Body of pancreas (tissue), 4 donors: ENCODE measurements at regions not wholly inside any gene's neighbourhood (a gene's known extent, or its start where the extent isn't known, plus 50 kb on each side); places are given as distances from the start of the nearest gene placed in this dataset.

Experiments
- ATAC-seq: fragments of 150-250 bp; one replicate; pipeline ENCODE4 v1.9.1; 2016
- DNase-seq, 4 donors: peaks; one replicate each; pipeline ENCODE4 v3.0.0-alpha.2; 2019
- H3K27ac ChIP-seq, 4 donors: fragments of 200-600 bp; sonication (generic); 1 replicate in 3 of 4; 2 replicates in 1 of 4; pipeline versions ENCODE4 v1.5.1 to v1.6.1; 2016 to 2019; ENCODE audit warnings: mild to moderate bottlenecking in 1 of 4, mixed read lengths in 1 of 4, moderate library complexity in 1 of 4
- H3K27me3 ChIP-seq, 2 donors: fragments of 200-600 bp; sonication (generic); one replicate each; pipeline ENCODE4 v1.6.0; 2016; ENCODE audit warnings: mild to moderate bottlenecking in 1 of 2
- H3K36me3 ChIP-seq, 2 donors: fragments of 200-600 bp; sonication (generic); replicated peaks in 1 of 2; 2 replicates each; pipeline ENCODE4 v1.5.1; 2016; ENCODE audit warnings: low read depth in 2 of 2; ENCODE audit not compliant: insufficient read depth in 1 of 2
- H3K4me1 ChIP-seq: fragments of 200-600 bp; sonication (generic); one replicate; pipeline ENCODE4 v1.6.0; 2016
- H3K4me3 ChIP-seq, 2 donors: fragments of 200-600 bp; sonication (generic); 1 replicate in 1 of 2; 2 replicates in 1 of 2; pipeline ENCODE4 v1.5.1; 2016 to 2019
- H3K9me3 ChIP-seq, 3 donors: fragments of 200-600 bp; sonication (generic); 1 replicate in 2 of 3; 2 replicates in 1 of 3; pipeline ENCODE4 v1.5.1; 2016
- POLR2A ChIP-seq, 3 donors: fragments of 450-650 bp; IDR thresholded peaks; one replicate each; pipeline ENCODE4 v1.6.1; 2016; ENCODE audit warnings: antibody characterized with exemption in 3 of 3, mild to moderate bottlenecking in 2 of 3
- WGBS, 2 donors: methylation state at CpG; one replicate each; pipeline ENCODE4 v1.1.5; 2017; 5-methylcytosine and 5-hydroxymethylcytosine counted together
- intact Hi-C: fragments of 100-400 bp; cut with DNase I; formaldehyde crosslinking; loops from one replicate; pipeline ENCODE4 v1.15.1; 2023
- TF ChIP-seq, protein P1 (sequence below), 7 experiments: fragments of 450-650 bp in 4 of 7; fragments of 200-600 bp in 3 of 7; sonication (generic) in 3 of 7; IDR thresholded peaks; one replicate each; pipeline ENCODE4 v1.5.1; 2016 to 2019; ENCODE audit warnings: antibody characterized with exemption in 7 of 7

DNA sequence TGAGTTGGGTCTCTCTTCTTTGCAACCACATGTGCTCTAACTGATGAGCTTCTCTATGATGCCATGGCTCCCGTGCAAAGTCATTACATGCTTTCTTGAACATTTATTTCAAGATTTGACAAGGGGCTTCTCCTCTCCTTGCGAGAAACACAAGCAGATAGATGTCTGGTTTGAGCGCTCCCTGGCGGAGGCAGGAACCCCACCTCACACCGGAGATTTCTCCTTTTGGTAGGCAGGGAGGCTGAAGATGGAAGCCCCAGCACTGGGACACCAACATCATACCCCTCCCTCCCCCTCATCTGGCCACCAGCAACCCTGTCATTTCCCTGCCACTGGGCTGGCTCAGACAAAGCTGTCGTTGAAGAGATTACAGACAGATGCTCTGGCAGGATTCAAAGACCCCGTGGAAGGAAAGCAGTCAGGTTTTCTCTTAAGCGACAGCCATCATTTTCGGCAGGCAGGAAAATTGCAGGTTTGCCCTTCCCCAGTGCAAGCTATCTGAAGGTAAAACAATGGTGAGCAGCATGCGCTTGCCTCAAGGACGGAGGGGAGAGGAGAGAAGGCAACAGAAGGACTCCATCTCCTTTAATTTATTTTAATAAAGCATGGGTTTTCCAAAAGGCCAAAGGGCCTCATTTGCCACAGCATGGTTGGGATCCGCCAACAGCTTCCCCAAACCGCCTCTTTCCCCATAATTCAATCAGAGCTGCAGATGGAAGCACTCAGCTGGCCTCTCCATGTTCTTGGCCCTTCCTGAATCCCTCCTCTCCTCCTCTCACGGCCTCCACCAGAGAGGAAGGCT lies 344.1 kb upstream of the TSHZ3 start:
- ATAC-seq: no peak
- Histone ChIP-seq H3K4me1 (no peaks in the 10 kb centered on the region), H3K27me3 (no peaks in the 10 kb centered on the region), H3K4me3 (no peak overlapping the region), H3K9me3 (no peaks in the 10 kb centered on the region), H3K36me3 (no peaks in the 10 kb centered on the region), H3K27ac (no peak overlapping the region)
- TF ChIP-seq POLR2A (IDR thresholded peaks at IDR 0.05): no peak
- TF ChIP-seq, protein P1, sequence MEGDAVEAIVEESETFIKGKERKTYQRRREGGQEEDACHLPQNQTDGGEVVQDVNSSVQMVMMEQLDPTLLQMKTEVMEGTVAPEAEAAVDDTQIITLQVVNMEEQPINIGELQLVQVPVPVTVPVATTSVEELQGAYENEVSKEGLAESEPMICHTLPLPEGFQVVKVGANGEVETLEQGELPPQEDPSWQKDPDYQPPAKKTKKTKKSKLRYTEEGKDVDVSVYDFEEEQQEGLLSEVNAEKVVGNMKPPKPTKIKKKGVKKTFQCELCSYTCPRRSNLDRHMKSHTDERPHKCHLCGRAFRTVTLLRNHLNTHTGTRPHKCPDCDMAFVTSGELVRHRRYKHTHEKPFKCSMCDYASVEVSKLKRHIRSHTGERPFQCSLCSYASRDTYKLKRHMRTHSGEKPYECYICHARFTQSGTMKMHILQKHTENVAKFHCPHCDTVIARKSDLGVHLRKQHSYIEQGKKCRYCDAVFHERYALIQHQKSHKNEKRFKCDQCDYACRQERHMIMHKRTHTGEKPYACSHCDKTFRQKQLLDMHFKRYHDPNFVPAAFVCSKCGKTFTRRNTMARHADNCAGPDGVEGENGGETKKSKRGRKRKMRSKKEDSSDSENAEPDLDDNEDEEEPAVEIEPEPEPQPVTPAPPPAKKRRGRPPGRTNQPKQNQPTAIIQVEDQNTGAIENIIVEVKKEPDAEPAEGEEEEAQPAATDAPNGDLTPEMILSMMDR (IDR thresholded peaks at IDR 0.05): no peak
- 66 to 71% methylated on average over 14 of the region's 14 CpGs for WGBS, 2 donors
- intact Hi-C loops: no loop called here
- DNase-seq: no peak

DNA sequence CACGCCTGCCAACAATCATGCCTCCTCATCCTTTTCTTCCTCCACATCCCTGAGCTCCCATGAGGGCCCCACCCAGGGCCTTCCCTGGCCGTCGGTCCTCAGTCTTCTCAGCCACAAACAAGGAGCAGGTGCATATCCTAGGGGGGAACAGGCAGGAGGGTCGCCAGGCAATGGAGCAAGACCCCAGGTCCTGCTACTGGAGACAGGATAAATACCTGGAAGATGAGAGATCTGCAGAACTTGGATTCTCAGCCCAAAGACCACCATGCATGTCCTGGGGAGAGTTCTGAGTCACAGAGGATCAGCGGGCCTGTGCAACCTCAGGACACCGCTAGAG lies 344.7 kb upstream of the TSHZ3 start:
- Histone ChIP-seq H3K27me3 (no peaks in the 10 kb centered on the region), H3K4me1 (no peaks in the 10 kb centered on the region)
- WGBS, 2 donors: 57 to 62% methylated on average over 3 to 6 of the region's 6 CpGs

DNA sequence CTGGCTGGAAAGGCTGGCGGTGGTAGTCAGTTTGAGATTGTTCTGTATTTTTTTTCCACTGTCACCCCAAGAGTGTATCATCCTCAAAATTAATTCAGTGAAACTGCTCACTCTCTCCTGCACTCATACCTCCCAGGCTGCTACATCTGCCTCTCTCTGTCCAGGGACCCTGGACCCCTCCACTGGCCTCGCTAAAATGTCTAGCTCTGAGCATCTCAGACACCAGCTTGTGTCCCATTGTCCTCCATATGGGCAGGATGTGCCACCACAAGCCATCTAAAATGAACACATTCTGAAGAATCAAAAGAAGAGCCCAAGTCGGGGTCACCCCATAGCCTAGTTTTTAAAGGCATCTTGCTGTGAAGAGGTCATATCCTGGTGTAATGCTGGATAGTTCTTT lies 345.5 kb upstream of the TSHZ3 start:
- no peaks in the 10 kb centered on the region for H3K9me3 ChIP-seq
- no peak overlapping the region for H3K4me3 ChIP-seq
- 69 to 76% methylated on average over 3 of the region's 3 CpGs for WGBS, 2 donors
- H3K36me3 ChIP-seq: no peaks in the 10 kb centered on the region
- TF ChIP-seq, protein P1 (IDR thresholded peaks at IDR 0.05): no peak
- TF ChIP-seq POLR2A (IDR thresholded peaks at IDR 0.05): no peak
- DNase-seq: no peak
- no peak for ATAC-seq
- H3K27ac ChIP-seq: no peak overlapping the region
- intact Hi-C loops: no loop called here
- no peaks in the 10 kb centered on the region for H3K4me1 ChIP-seq
- no peaks in the 10 kb centered on the region for H3K27me3 ChIP-seq

More for the DNA sequence above, 344.7 kb upstream of the TSHZ3 start:
- intact Hi-C loops: no loop called here
- Histone ChIP-seq H3K9me3 (no peaks in the 10 kb centered on the region), H3K36me3 (no peaks in the 10 kb centered on the region), H3K4me3 (no peak overlapping the region), H3K27ac (no peak overlapping the region)
- TF ChIP-seq, protein P1 (IDR thresholded peaks at IDR 0.05): no peak
- TF ChIP-seq POLR2A (IDR thresholded peaks at IDR 0.05): no peak
- ATAC-seq: no peak
- no peak for DNase-seq

DNA sequence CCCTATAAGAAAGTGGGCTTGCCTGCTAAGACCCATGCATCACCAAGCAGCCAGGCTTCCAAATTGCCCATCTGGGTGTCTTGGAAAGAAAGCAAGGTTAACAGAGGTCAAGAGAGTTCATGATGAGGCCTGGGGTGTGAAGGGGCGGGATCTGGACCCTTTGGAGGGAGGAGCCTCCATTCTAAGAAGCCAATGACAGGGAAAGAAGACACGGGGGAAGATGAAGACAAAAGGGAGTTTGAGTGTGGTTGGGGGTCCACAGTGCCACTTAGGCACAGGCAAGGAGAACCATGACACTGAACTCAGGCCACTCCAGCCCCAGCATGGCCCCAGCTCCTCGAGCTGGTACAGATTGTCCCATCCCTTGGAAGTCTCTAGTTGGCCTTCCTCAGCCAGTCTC lies 350.2 kb upstream of the TSHZ3 start:
- no peaks in the 10 kb centered on the region for H3K4me1 ChIP-seq
- WGBS, 2 donors: 46 to 74% methylated on average over 3 of the region's 3 CpGs
- H3K27me3 ChIP-seq: no peaks in the 10 kb centered on the region

More for the DNA sequence above, 350.2 kb upstream of the TSHZ3 start:
- intact Hi-C loops: no loop called here
- DNase-seq (no peak), ATAC-seq (no peak)
- no peak for TF ChIP-seq POLR2A (IDR thresholded peaks at IDR 0.05)
- TF ChIP-seq, protein P1 (IDR thresholded peaks at IDR 0.05): no peak
- H3K36me3 ChIP-seq: no peaks in the 10 kb centered on the region
- H3K9me3 ChIP-seq: peaks cover 0 to 8% (median 0%) of the 10 kb centered on the region in 3 donors
- no peak overlapping the region for H3K27ac ChIP-seq
- H3K4me3 ChIP-seq: no peak overlapping the region
